HEK293 (cell line): ENCODE measurements at regions not wholly inside any gene's neighbourhood (a gene's known extent, or its start where the extent isn't known, plus 50 kb on each side); places are given as distances from the start of the nearest gene placed in this dataset.

Experiments used
- CTCF ChIA-PET: fragments of 350-600 bp; formaldehyde crosslinking; extraction: SDS; loops from one replicate; lab custom pipeline; 2021; ENCODE audit warnings: antibody characterized with exemption; lab: Yijun Ruan, JAX
- POLR2A ChIA-PET: fragments of 300-600 bp; formaldehyde crosslinking; extraction: SDS; loops from one replicate; lab custom pipeline; 2020; ENCODE audit warnings: antibody characterized with exemption, inconsistent platforms; lab: Yijun Ruan, JAX
- H3K27ac ChIP-seq: fragments of 200-500 bp; sonication (Bioruptor generic); 2 replicates; pipeline ENCODE4 v1.5.1; 2014; ENCODE audit warnings: low read depth, low read length, control low read depth, inconsistent platforms; ENCODE audit errors: extremely low read depth
- H3K36me3 ChIP-seq, 2 experiments: fragments of 200-500 bp in 1 of 2; sonication (Bioruptor generic) in 1 of 2; 1 replicate in 1 of 2; 2 replicates in 1 of 2; pipeline ENCODE4 v1.5.1; 2014 to 2017; ENCODE audit warnings: inconsistent platforms in 2 of 2, low read length in 2 of 2; ENCODE audit not compliant: control insufficient read depth in 2 of 2, insufficient read depth in 1 of 2
- H3K4me1 ChIP-seq: fragments of 200-500 bp; sonication (Bioruptor generic); 2 replicates; pipeline ENCODE4 v1.5.1; 2014; ENCODE audit warnings: mild to moderate bottlenecking, low read length, inconsistent platforms; ENCODE audit not compliant: control insufficient read depth, insufficient read depth
- H3K4me3 ChIP-seq: 2 replicates; pipeline ENCODE4 v1.5.1; 2011; ENCODE audit warnings: low read depth, mild to moderate bottlenecking, control low read depth, low read length, moderate library complexity
- H3K9me3 ChIP-seq: fragments of 200-500 bp; sonication (Bioruptor generic); 2 replicates; pipeline ENCODE4 v1.5.1; 2014; ENCODE audit warnings: low read depth, low read length, inconsistent platforms; ENCODE audit not compliant: control insufficient read depth, insufficient read depth
- AEBP2 ChIP-seq: fragments of 450-650 bp; formaldehyde crosslinking; IDR thresholded peaks from 2 replicates; pipeline ENCODE4 v1.5.1; 2016; ENCODE audit warnings: missing biosample characterization, missing genetic modification characterization, borderline replicate concordance
- GLIS1 ChIP-seq: fragments of 450-650 bp; formaldehyde crosslinking; IDR thresholded peaks from 2 replicates; pipeline ENCODE4 v1.5.1; 2016; ENCODE audit warnings: missing biosample characterization, missing genetic modification characterization
- KLF9 ChIP-seq: fragments of 450-650 bp; formaldehyde crosslinking; IDR thresholded peaks from 2 replicates; pipeline ENCODE4 v1.5.1; 2016; ENCODE audit warnings: missing biosample characterization, missing genetic modification characterization, low read depth
- SALL2 ChIP-seq: fragments of 450-650 bp; formaldehyde crosslinking; IDR thresholded peaks from 2 replicates; pipeline ENCODE4 v1.5.0; 2017; ENCODE audit warnings: missing biosample characterization, mild to moderate bottlenecking, missing genetic modification characterization, borderline replicate concordance
- SP2 ChIP-seq: fragments of 450-650 bp; formaldehyde crosslinking; IDR thresholded peaks from 2 replicates; pipeline ENCODE4 v1.5.1; 2016; ENCODE audit warnings: missing biosample characterization, missing genetic modification characterization
- SP7 ChIP-seq: fragments of 450-650 bp; formaldehyde crosslinking; IDR thresholded peaks from 2 replicates; pipeline ENCODE4 v1.5.1; 2016; ENCODE audit warnings: missing biosample characterization, missing genetic modification characterization
- TRIM28 ChIP-seq: IDR thresholded peaks from 2 replicates; pipeline ENCODE4 v1.6.1; 2011; ENCODE audit warnings: low read length, control low read depth, borderline replicate concordance
- ZBTB17 ChIP-seq: fragments of 450-650 bp; formaldehyde crosslinking; IDR thresholded peaks from 2 replicates; pipeline ENCODE4 v1.5.1; 2016; ENCODE audit warnings: missing biosample characterization, missing genetic modification characterization
- ZBTB21 ChIP-seq: fragments of 450-650 bp; formaldehyde crosslinking; IDR thresholded peaks from 2 replicates; pipeline ENCODE4 v1.5.1; 2017; ENCODE audit warnings: missing biosample characterization, missing genetic modification characterization
- ZBTB48 ChIP-seq: fragments of 450-650 bp; formaldehyde crosslinking; IDR thresholded peaks from 2 replicates; pipeline ENCODE4 v1.5.1; 2016; ENCODE audit warnings: missing biosample characterization, missing genetic modification characterization
- ZFP37 ChIP-seq: fragments of 450-650 bp; formaldehyde crosslinking; IDR thresholded peaks from 2 replicates; pipeline ENCODE4 v1.5.1; 2016; ENCODE audit warnings: missing biosample characterization, missing genetic modification characterization
- ZNF280C ChIP-seq: fragments of 450-650 bp; formaldehyde crosslinking; IDR thresholded peaks from 2 replicates; pipeline ENCODE4 v1.5.1; 2016; ENCODE audit warnings: missing biosample characterization, missing genetic modification characterization
- ZNF335 ChIP-seq: fragments of 450-650 bp; formaldehyde crosslinking; conservative IDR thresholded peaks from 2 replicates; pipeline ENCODE4 v1.5.1; 2016; ENCODE audit warnings: missing biosample characterization, missing genetic modification characterization
- ZNF501 ChIP-seq: fragments of 450-650 bp; formaldehyde crosslinking; IDR thresholded peaks from 2 replicates; pipeline ENCODE4 v1.5.1; 2016; ENCODE audit warnings: missing biosample characterization, missing genetic modification characterization
- ZNF585B ChIP-seq: fragments of 450-650 bp; formaldehyde crosslinking; IDR thresholded peaks from 2 replicates; pipeline ENCODE4 v1.5.1; 2016; ENCODE audit warnings: missing biosample characterization, missing genetic modification characterization
- ZNF626 ChIP-seq: fragments of 450-650 bp; sonication (Bioruptor Pico); formaldehyde crosslinking; IDR thresholded peaks from 2 replicates; pipeline ENCODE4 v1.5.1; 2018; ENCODE audit warnings: missing biosample characterization, missing genetic modification characterization, inconsistent platforms
- ZNF660 ChIP-seq: fragments of 450-650 bp; IDR thresholded peaks from 2 replicates; pipeline ENCODE4 v1.5.1; 2018; ENCODE audit warnings: missing biosample characterization, mild to moderate bottlenecking, missing genetic modification characterization
- ZNF791 ChIP-seq: fragments of 450-650 bp; formaldehyde crosslinking; IDR thresholded peaks from 2 replicates; pipeline ENCODE4 v1.5.1; 2016; ENCODE audit warnings: missing biosample characterization, missing genetic modification characterization
- TF ChIP-seq, protein P1 (sequence below): fragments of 450-650 bp; formaldehyde crosslinking; conservative IDR thresholded peaks from 2 replicates; pipeline ENCODE4 v1.5.1; 2016; ENCODE audit warnings: low read depth, missing biosample characterization, missing genetic modification characterization
- TF ChIP-seq, protein P2 (sequence below): fragments of 450-650 bp; formaldehyde crosslinking; IDR thresholded peaks from 2 replicates; pipeline ENCODE4; 2016; ENCODE audit warnings: missing biosample characterization, missing genetic modification characterization
- TF ChIP-seq, protein P3 (sequence below): fragments of 450-650 bp; formaldehyde crosslinking; IDR thresholded peaks from 2 replicates; pipeline ENCODE4 v1.5.1; 2017; ENCODE audit warnings: missing biosample characterization, missing genetic modification characterization
- TF ChIP-seq, protein P4 (sequence below): IDR thresholded peaks from 2 replicates; pipeline ENCODE4 v1.6.1; 2011; ENCODE audit warnings: mild to moderate bottlenecking, low read depth, low read length, borderline replicate concordance

GRCh38 chr6:114879693-114880092, 536.9 kb upstream of the HS3ST5 start:
- POLR2A ChIA-PET, result no interaction called here
- Histone ChIP-seq H3K4me3 (no peak overlapping the region), H3K9me3 (no peaks in the 10 kb centered on the region), H3K27ac (no peak overlapping the region), H3K36me3 (no peaks in the 10 kb centered on the region), H3K4me1 (no peaks in the 10 kb centered on the region)
- no peak for TF ChIP-seq ZNF626
- no peak for TF ChIP-seq SP2 (tag by site-specific recombination)
- TF ChIP-seq ZFP37 (tag by site-specific recombination), result no peak
- no peak for TF ChIP-seq KLF9 (tag by site-specific recombination)
- TF ChIP-seq AEBP2, result no peak
- no peak for TF ChIP-seq ZBTB17 (tag by site-specific recombination)
- TF ChIP-seq TRIM28, result no peak
- TF ChIP-seq ZNF791 (tag by site-specific recombination), result no peak
- TF ChIP-seq ZNF501 (tag by site-specific recombination), result no peak
- CTCF ChIA-PET, result no interaction called here

GRCh38 chr6:114878091-114878490, 535.3 kb upstream of the HS3ST5 start:
- H3K36me3 ChIP-seq, result no peaks in the 10 kb centered on the region
- no peaks in the 10 kb centered on the region for H3K9me3 ChIP-seq
- H3K27ac ChIP-seq, result no peak overlapping the region
- POLR2A ChIA-PET, result no interaction called here
- CTCF ChIA-PET, result no interaction called here
- H3K4me1 ChIP-seq, result no peaks in the 10 kb centered on the region
- no peak for TF ChIP-seq GLIS1
- no peak for TF ChIP-seq ZNF280C
- TF ChIP-seq ZNF335 (tag by site-specific recombination), result no peak
- TF ChIP-seq SP7, result no peak
- TF ChIP-seq ZBTB21, result no peak
- TF ChIP-seq, protein P1, sequence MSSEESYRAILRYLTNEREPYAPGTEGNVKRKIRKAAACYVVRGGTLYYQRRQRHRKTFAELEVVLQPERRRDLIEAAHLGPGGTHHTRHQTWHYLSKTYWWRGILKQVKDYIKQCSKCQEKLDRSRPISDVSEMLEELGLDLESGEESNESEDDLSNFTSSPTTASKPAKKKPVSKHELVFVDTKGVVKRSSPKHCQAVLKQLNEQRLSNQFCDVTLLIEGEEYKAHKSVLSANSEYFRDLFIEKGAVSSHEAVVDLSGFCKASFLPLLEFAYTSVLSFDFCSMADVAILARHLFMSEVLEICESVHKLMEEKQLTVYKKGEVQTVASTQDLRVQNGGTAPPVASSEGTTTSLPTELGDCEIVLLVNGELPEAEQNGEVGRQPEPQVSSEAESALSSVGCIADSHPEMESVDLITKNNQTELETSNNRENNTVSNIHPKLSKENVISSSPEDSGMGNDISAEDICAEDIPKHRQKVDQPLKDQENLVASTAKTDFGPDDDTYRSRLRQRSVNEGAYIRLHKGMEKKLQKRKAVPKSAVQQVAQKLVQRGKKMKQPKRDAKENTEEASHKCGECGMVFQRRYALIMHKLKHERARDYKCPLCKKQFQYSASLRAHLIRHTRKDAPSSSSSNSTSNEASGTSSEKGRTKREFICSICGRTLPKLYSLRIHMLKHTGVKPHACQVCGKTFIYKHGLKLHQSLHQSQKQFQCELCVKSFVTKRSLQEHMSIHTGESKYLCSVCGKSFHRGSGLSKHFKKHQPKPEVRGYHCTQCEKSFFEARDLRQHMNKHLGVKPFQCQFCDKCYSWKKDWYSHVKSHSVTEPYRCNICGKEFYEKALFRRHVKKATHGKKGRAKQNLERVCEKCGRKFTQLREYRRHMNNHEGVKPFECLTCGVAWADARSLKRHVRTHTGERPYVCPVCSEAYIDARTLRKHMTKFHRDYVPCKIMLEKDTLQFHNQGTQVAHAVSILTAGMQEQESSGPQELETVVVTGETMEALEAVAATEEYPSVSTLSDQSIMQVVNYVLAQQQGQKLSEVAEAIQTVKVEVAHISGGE (tag by site-specific recombination), result no peak
- TF ChIP-seq, protein P2, sequence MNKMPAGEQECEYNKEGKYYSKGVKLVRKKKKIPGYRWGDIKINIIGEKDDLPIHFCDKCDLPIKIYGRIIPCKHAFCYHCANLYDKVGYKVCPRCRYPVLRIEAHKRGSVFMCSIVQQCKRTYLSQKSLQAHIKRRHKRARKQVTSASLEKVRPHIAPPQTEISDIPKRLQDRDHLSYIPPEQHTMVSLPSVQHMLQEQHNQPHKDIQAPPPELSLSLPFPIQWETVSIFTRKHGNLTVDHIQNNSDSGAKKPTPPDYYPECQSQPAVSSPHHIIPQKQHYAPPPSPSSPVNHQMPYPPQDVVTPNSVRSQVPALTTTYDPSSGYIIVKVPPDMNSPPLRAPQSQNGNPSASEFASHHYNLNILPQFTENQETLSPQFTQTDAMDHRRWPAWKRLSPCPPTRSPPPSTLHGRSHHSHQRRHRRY (tag by site-specific recombination), result no peak
- no peak for TF ChIP-seq SALL2 (tag by site-specific recombination)
- no peak for TF ChIP-seq TRIM28
- TF ChIP-seq ZNF585B (tag by site-specific recombination), result no peak
- TF ChIP-seq, protein P3, sequence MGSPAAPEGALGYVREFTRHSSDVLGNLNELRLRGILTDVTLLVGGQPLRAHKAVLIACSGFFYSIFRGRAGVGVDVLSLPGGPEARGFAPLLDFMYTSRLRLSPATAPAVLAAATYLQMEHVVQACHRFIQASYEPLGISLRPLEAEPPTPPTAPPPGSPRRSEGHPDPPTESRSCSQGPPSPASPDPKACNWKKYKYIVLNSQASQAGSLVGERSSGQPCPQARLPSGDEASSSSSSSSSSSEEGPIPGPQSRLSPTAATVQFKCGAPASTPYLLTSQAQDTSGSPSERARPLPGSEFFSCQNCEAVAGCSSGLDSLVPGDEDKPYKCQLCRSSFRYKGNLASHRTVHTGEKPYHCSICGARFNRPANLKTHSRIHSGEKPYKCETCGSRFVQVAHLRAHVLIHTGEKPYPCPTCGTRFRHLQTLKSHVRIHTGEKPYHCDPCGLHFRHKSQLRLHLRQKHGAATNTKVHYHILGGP (tag by site-specific recombination), result no peak
- TF ChIP-seq ZNF660 (tag by site-specific recombination), result no peak
- TF ChIP-seq, protein P4, sequence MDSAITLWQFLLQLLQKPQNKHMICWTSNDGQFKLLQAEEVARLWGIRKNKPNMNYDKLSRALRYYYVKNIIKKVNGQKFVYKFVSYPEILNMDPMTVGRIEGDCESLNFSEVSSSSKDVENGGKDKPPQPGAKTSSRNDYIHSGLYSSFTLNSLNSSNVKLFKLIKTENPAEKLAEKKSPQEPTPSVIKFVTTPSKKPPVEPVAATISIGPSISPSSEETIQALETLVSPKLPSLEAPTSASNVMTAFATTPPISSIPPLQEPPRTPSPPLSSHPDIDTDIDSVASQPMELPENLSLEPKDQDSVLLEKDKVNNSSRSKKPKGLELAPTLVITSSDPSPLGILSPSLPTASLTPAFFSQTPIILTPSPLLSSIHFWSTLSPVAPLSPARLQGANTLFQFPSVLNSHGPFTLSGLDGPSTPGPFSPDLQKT, result no peak
- no peak for TF ChIP-seq ZBTB48 (tag by site-specific recombination)
- no peak overlapping the region for H3K4me3 ChIP-seq
